ENCODE measurements at regions not wholly inside any gene's neighbourhood (a gene's known extent, or its start where the extent isn't known, plus 50 kb on each side); places are given as distances from the start of the nearest gene placed in this dataset.

GRCh38 chr12:93107514-93108312 is 178.6 kb upstream of the EEA1 start:
- no peak for DNase-seq

GRCh38 chr12:93108985-93109384 is 179.9 kb upstream of the EEA1 start:
- no peak for DNase-seq

- peak; percentile 30 for DNase-seq
These were observed 180.6 kb upstream of the EEA1 start for GRCh38 chr12:93109551-93110203.

GRCh38 chr12:93111773-93112172 is 182.7 kb upstream of the EEA1 start:
- DNase-seq = no peak

GRCh38 chr12:93113317-93114006 is 184.4 kb upstream of the EEA1 start:
- DNase-seq = no peak

- no peak for DNase-seq
These were observed 186.1 kb upstream of the EEA1 start for GRCh38 chr12:93115198-93115601.

- DNase-seq = no peak
These were observed 186.6 kb upstream of the EEA1 start for GRCh38 chr12:93115646-93116045.

GRCh38 chr12:93116632-93117031 is 187.5 kb upstream of the EEA1 start:
- no peak for DNase-seq

- DNase-seq = no peak
These were observed 192.8 kb upstream of the EEA1 start for GRCh38 chr12:93121729-93122488.

- DNase-seq = no peak
These were observed 193.5 kb upstream of the EEA1 start for GRCh38 chr12:93122569-93123091.

GRCh38 chr12:93125126-93125525 is 196.0 kb upstream of the EEA1 start:
- no peak for DNase-seq

- no peak for DNase-seq
These were observed 197.0 kb upstream of the EEA1 start for GRCh38 chr12:93126069-93126474.

GRCh38 chr12:93127107-93127560 is 198.0 kb upstream of the EEA1 start:
- no peak for DNase-seq

- no peak for DNase-seq
These were observed 198.7 kb upstream of the EEA1 start for GRCh38 chr12:93127582-93128331.

- DNase-seq = no peak
These were observed 199.2 kb upstream of the EEA1 start for GRCh38 chr12:93128332-93128707.

- DNase-seq = no peak
These were observed 201.4 kb upstream of the EEA1 start for GRCh38 chr12:93130366-93131054.

GRCh38 chr12:93133361-93133760 is 204.3 kb upstream of the EEA1 start:
- DNase-seq = no peak

GRCh38 chr12:93134175-93134890 is 205.2 kb upstream of the EEA1 start:
- DNase-seq = no peak

GRCh38 chr12:93134893-93135285 is 205.8 kb upstream of the EEA1 start:
- no peak for DNase-seq
